Esophagus squamous epithelium (tissue), 4 donors: ENCODE measurements at regions not wholly inside any gene's neighbourhood (a gene's known extent, or its start where the extent isn't known, plus 50 kb on each side); places are given as distances from the start of the nearest gene placed in this dataset.

Experiments used
- CTCF ChIP-seq, 6 experiments: fragments of 450-650 bp in 4 of 6; fragments of 200-600 bp in 2 of 6; sonication (generic) in 2 of 6; IDR thresholded peaks; one replicate each; pipeline ENCODE4 v1.5.1; 2016 to 2019; ENCODE audit warnings: antibody characterized with exemption in 6 of 6, mild to moderate bottlenecking in 4 of 6, moderate library complexity in 4 of 6
- POLR2A ChIP-seq, 4 donors: fragments of 450-650 bp; IDR thresholded peaks; one replicate each; pipeline ENCODE4 v1.6.1; 2017; ENCODE audit warnings: antibody characterized with exemption in 4 of 4, mild to moderate bottlenecking in 4 of 4, moderate library complexity in 3 of 4

GRCh38 chr5:8458038-8458383, 589.1 kb downstream of the MTRR start:
- TF ChIP-seq CTCF (IDR thresholded peaks at IDR 0.05), result no peak
- TF ChIP-seq POLR2A (IDR thresholded peaks at IDR 0.05), result no peak
